Activated CD4-positive, alpha-beta T cell treated with anti-CD3 and anti-CD28 coated beads, Interleukin-2, amount 50 U/mL, for 48 hours (primary cell): ENCODE measurements at regions not wholly inside any gene's neighbourhood (a gene's known extent, or its start where the extent isn't known, plus 50 kb on each side); places are given as distances from the start of the nearest gene placed in this dataset.

ENCODE experiments used
- DNase-seq, 2 experiments: peaks; one replicate each; pipeline ENCODE4 v3.0.0-alpha.2; 2020

- no peak for DNase-seq
Observed at GRCh38 chr15:70488941-70489848, 274.2 kb downstream of the UACA start.

GRCh38 chr15:70488002-70488605, 275.3 kb downstream of the UACA start:
- DNase-seq: peak; percentile 80 to 84

- DNase-seq: no peak
Observed at GRCh38 chr15:70487387-70487740, 276.0 kb downstream of the UACA start.

GRCh38 chr15:70486451-70487386, 276.6 kb downstream of the UACA start:
- peak; percentile 77 to 86 for DNase-seq

GRCh38 chr15:70486012-70486411, 277.3 kb downstream of the UACA start:
- DNase-seq: no peak

- no peak for DNase-seq
Observed at GRCh38 chr15:70484993-70485392, 278.4 kb downstream of the UACA start.

GRCh38 chr15:70483513-70483912, 279.8 kb downstream of the UACA start:
- DNase-seq: no peak

- DNase-seq: peak; percentile 71 to 80
Observed at GRCh38 chr15:70480196-70480856, 283.0 kb downstream of the UACA start.

GRCh38 chr15:70479785-70480184, 283.6 kb downstream of the UACA start:
- no peak for DNase-seq

- no peak for DNase-seq
Observed at GRCh38 chr15:70479056-70479455, 284.3 kb downstream of the UACA start.

- DNase-seq: no peak
Observed at GRCh38 chr15:70478251-70478990, 284.9 kb downstream of the UACA start.

- no peak for DNase-seq
Observed at GRCh38 chr15:70477750-70478250, 285.6 kb downstream of the UACA start.

- no peak for DNase-seq
Observed at GRCh38 chr15:70476441-70476840, 286.9 kb downstream of the UACA start.

- no peak for DNase-seq
Observed at GRCh38 chr15:70475921-70476320, 287.4 kb downstream of the UACA start.

GRCh38 chr15:70475407-70475781, 288.0 kb downstream of the UACA start:
- DNase-seq: no peak

GRCh38 chr15:70474471-70475406, 288.6 kb downstream of the UACA start:
- no peak for DNase-seq

- no peak for DNase-seq
Observed at GRCh38 chr15:70473581-70474370, 289.6 kb downstream of the UACA start.

- no peak for DNase-seq
Observed at GRCh38 chr15:70471517-70471916, 291.8 kb downstream of the UACA start.

- no peak for DNase-seq
Observed at GRCh38 chr15:70470556-70471191, 292.7 kb downstream of the UACA start.
